ENCODE measurements at regions not wholly inside any gene's neighbourhood (a gene's known extent, or its start where the extent isn't known, plus 50 kb on each side); places are given as distances from the start of the nearest gene placed in this dataset.

DNA sequence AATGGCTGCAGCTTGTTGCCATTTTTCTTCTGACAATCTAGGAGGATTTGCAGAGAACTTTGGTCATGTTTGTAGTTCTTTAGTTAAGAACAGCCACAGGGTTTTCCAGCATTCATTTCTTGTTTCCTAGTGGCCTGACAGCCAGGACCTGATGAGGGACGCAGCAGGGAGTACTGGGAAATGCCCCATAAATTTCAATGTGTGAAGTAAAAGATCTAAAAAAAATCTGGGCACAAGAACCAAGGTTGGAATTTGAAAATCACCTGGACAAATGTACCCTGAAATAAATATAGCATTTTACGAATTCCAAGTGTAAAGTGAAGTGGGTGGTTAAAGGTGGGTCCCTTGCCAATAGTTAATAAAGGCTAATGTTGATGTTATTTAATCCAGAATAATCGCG lies 195.0 kb downstream of the ZIC1 start:
- no peaks in the 10 kb centered on the region for H3K27me3 ChIP-seq
- H3K4me1 ChIP-seq = no peaks in the 10 kb centered on the region
- no peaks in the 10 kb centered on the region for H3K36me3 ChIP-seq
- H3K9me3 ChIP-seq = no peaks in the 10 kb centered on the region
- DNase-seq = no peak
- TF ChIP-seq, protein P1, sequence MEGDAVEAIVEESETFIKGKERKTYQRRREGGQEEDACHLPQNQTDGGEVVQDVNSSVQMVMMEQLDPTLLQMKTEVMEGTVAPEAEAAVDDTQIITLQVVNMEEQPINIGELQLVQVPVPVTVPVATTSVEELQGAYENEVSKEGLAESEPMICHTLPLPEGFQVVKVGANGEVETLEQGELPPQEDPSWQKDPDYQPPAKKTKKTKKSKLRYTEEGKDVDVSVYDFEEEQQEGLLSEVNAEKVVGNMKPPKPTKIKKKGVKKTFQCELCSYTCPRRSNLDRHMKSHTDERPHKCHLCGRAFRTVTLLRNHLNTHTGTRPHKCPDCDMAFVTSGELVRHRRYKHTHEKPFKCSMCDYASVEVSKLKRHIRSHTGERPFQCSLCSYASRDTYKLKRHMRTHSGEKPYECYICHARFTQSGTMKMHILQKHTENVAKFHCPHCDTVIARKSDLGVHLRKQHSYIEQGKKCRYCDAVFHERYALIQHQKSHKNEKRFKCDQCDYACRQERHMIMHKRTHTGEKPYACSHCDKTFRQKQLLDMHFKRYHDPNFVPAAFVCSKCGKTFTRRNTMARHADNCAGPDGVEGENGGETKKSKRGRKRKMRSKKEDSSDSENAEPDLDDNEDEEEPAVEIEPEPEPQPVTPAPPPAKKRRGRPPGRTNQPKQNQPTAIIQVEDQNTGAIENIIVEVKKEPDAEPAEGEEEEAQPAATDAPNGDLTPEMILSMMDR (IDR thresholded peaks at IDR 0.05; ENCODE audit: low read depth, low read length) = no peak
- H3K4me3 ChIP-seq (ENCODE audit: low read depth, low read length) = no peak overlapping the region

DNA sequence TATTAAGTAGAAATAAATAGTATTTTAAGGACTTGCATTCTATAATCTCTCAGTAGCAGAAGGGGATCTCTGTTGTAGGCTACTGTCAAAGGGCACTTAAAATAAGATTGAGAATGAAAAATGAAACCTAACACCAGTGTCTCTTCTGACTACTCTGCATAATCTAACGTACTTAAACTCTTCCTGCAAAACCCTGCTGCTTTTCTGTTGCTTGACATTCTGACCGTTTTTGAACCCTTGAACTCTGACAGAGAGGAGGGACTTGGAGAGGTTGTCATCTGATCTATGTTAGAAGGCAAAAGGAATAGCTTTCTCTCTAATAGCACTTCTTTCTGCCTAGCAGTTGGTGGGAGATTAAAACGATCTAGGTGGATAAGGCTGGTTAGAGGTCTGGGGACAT lies 204.6 kb downstream of the ZIC1 start:
- no peaks in the 10 kb centered on the region for H3K36me3 ChIP-seq
- peaks cover 8% of the 10 kb centered on the region for H3K27me3 ChIP-seq
- H3K4me1 ChIP-seq = no peaks in the 10 kb centered on the region
- H3K9me3 ChIP-seq = no peaks in the 10 kb centered on the region
- H3K4me3 ChIP-seq (ENCODE audit: low read depth, low read length) = no peak overlapping the region
- TF ChIP-seq, protein P1 (IDR thresholded peaks at IDR 0.05; ENCODE audit: low read depth, low read length) = no peak
- no peak for DNase-seq

DNA sequence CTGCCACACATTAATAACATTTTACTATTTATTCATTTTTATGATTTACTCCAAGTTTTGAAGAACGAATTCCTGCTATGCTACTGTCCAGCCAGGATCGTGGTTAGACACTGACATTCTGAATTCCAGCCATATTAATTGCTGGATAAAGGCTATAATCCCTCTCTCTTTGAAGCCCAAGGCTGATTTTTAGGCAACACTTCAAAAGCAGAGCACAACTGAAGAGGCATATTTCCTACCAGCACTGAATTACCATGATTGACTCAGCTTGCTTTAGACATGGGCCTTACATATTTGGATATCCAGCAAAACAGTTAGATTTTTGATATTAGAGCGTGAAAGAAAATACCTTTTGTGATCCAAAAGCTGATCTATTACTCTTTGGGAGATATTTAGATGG lies 205.0 kb downstream of the ZIC1 start:
- Histone ChIP-seq H3K9me3 (no peaks in the 10 kb centered on the region), H3K4me1 (no peaks in the 10 kb centered on the region), H3K36me3 (no peaks in the 10 kb centered on the region), H3K4me3 (ENCODE audit: low read depth, low read length) (no peak overlapping the region), H3K27me3 (peaks cover 10% of the 10 kb centered on the region)
- no peak for DNase-seq
- TF ChIP-seq, protein P1 (IDR thresholded peaks at IDR 0.05; ENCODE audit: low read depth, low read length) = no peak

DNA sequence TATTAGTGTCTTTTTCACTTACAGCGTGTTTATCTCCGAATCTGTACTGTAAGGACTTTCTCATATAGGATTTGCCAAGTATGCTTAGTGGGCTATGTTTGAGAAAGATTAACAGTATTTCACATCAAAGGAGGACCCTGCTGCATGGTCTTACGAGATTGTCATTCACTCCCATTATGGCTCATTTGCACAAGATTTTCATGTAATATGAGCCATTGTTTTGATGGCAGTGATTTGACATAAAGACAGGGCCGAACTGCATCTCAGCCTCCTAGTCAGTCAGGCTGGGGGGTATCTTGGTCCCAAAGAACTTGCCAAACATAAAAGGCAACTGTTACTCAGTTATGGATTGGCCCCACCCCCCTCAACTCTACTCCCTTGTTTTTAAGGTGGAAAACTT lies 205.9 kb downstream of the ZIC1 start:
- no peak for DNase-seq
- peaks cover 10% of the 10 kb centered on the region for H3K27me3 ChIP-seq
- H3K9me3 ChIP-seq = no peaks in the 10 kb centered on the region
- H3K4me1 ChIP-seq = no peaks in the 10 kb centered on the region
- H3K36me3 ChIP-seq = no peaks in the 10 kb centered on the region
- no peak overlapping the region for H3K4me3 ChIP-seq (ENCODE audit: low read depth, low read length)
- TF ChIP-seq, protein P1 (IDR thresholded peaks at IDR 0.05; ENCODE audit: low read depth, low read length) = no peak

DNA sequence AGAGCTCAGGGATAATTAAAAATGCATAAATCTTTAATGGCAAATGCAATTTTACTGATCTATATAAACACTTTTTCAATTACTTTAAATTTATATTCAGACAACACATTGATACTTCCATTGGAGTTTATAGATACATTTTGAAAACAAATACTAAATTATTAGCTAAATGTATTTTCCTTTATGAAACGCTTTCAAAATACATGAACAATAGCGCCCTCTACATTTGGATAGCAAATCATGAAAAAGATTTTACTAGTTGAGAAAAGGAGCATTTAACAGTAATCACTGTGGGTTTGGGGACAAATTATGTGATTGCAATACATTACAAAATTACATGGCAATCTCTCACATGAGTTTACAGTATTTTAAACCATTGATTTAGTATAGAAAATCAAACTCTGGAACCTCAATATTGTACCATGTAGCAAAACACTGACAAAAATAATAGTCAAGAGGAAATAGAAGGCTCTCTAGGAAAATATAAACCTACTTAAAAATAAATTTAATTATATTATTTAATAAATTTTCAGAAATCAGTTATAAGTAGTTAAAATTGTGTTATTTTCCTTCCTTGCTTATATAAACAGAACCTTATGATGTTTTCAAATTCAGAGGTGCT lies 207.9 kb downstream of the ZIC1 start:
- TF ChIP-seq, protein P1 (IDR thresholded peaks at IDR 0.05; ENCODE audit: low read depth, low read length) = peak; percentile 50
- Histone ChIP-seq H3K27me3 (peaks cover 10% of the 10 kb centered on the region), H3K9me3 (no peaks in the 10 kb centered on the region), H3K36me3 (no peaks in the 10 kb centered on the region), H3K4me1 (no peaks in the 10 kb centered on the region), H3K4me3 (ENCODE audit: low read depth, low read length) (no peak overlapping the region)
- no peak for DNase-seq

DNA sequence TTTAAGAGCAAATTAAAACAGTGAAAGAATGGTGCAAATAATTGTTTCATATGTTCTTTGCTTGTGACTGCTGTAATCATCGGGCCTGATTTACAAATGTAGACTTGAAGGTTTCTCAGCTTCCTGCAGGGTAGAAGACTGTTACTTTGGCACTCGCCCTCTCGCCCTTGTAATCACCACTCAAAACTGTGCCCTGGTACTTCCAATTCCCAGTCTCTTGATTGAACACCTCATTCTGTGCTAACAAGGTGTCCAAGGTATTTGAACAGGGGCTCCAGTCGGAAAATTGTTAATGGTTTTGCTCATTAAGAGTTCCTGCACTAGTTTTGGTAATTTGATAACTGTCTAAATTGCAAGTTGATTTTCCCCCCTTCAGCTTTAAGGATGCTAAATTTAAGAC lies 209.5 kb downstream of the ZIC1 start:
- Histone ChIP-seq H3K36me3 (no peaks in the 10 kb centered on the region), H3K27me3 (peaks cover 10% of the 10 kb centered on the region), H3K4me3 (ENCODE audit: low read depth, low read length) (no peak overlapping the region), H3K4me1 (no peaks in the 10 kb centered on the region), H3K9me3 (no peaks in the 10 kb centered on the region)
- DNase-seq = no peak
- TF ChIP-seq, protein P1 (IDR thresholded peaks at IDR 0.05; ENCODE audit: low read depth, low read length) = no peak
